ENCODE measurements at regions not wholly inside any gene's neighbourhood (a gene's known extent, or its start where the extent isn't known, plus 50 kb on each side); places are given as distances from the start of the nearest gene placed in this dataset.

DNA sequence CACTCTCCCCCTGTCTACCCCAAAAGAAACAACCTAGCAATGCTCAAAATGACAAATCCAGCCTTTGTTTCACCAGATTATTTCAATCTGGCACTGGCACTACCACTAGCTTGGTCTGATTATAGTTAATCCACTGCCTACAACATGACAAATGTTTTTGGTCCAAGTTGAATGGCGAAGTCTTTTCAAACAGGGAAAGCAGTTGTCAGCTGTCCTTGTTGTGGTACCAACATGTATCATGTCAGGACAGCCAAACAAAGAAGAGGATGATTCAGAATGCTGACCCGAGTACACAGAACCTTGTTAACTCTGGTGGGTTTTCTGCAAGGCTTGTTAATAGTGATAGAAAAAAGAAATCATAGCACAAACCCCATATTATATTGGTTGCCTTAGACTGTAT, 160.8 kb upstream of the ANK2 start:
- H3K4me2 ChIP-seq (ENCODE audit: insufficient read depth, low read length), result no peak overlapping the region
- FAIRE-seq, result no peak
- H3K9ac ChIP-seq (replicated peaks; ENCODE audit: extremely low read depth, insufficient read depth, low read length), result no peak overlapping the region
- CTCF ChIA-PET, result interaction anchor here (1.1 to 1.4 kb wide), 3 partner anchors 8 to 29 kb away, joined by 3 to 4 read pairs (median 3); no protein-coding TSS in a partner anchor
- no peak overlapping the region for H2AFZ ChIP-seq (ENCODE audit: low read depth, low read length)
- dilution Hi-C loops (cut with MboI; ENCODE audit: extremely low pct_ligation_motif_present, low sequenced_read_pairs) (no loop called here), intact Hi-C loops (cut with micrococcal nuclease) (no loop called here)
- H3K79me2 ChIP-seq (ENCODE audit: control insufficient read depth, insufficient read depth, low read length), result no peaks in the 10 kb centered on the region
- POLR2A ChIA-PET, result no interaction called here
- H3K4me3 ChIP-seq (replicated peaks in 1 of 3; ENCODE audit: insufficient read depth in 1 of 3, low read depth in 1 of 3, low read length in 3 of 3), result no peak overlapping the region
- no peaks in the 10 kb centered on the region for H3K27me3 ChIP-seq (ENCODE audit: control insufficient read depth in 2 of 2, insufficient read depth in 2 of 2, low read length in 2 of 2)
- no peak for DNase-seq (ENCODE audit: low read depth, low spot score)
- no peaks in the 10 kb centered on the region for H3K9me1 ChIP-seq (replicated peaks; ENCODE audit: control insufficient read depth, extremely low read depth, insufficient read depth, low read length)
- TF ChIP-seq MYC (IDR thresholded peaks at IDR 0.05; ENCODE audit: low read depth, low read length) (no peak), EZH2 (IDR thresholded peaks at IDR 0.05; ENCODE audit: borderline replicate concordance, low read depth, low read length, severe bottlenecking) (no peak), POLR2AphosphoS5 (IDR thresholded peaks at IDR 0.05; ENCODE audit: insufficient read depth, low read depth, low read length) (no peak), JUN (IDR thresholded peaks at IDR 0.05; ENCODE audit: borderline replicate concordance, insufficient read depth, insufficient read length, low read depth) (no peak), POLR2A (IDR thresholded peaks at IDR 0.05; ENCODE audit: low read depth, low read length) (no peak), GATA2 (IDR thresholded peaks at IDR 0.05; ENCODE audit: insufficient read depth, insufficient read length, low read depth, low read length) (no peak), FOS (IDR thresholded peaks at IDR 0.05; ENCODE audit: borderline replicate concordance, insufficient read depth, low read length) (no peak)
- TF ChIP-seq, protein P1, sequence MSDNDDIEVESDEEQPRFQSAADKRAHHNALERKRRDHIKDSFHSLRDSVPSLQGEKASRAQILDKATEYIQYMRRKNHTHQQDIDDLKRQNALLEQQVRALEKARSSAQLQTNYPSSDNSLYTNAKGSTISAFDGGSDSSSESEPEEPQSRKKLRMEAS (IDR thresholded peaks at IDR 0.05; ENCODE audit: insufficient read depth, insufficient read length), result no peak
- TF ChIP-seq, protein P2, sequence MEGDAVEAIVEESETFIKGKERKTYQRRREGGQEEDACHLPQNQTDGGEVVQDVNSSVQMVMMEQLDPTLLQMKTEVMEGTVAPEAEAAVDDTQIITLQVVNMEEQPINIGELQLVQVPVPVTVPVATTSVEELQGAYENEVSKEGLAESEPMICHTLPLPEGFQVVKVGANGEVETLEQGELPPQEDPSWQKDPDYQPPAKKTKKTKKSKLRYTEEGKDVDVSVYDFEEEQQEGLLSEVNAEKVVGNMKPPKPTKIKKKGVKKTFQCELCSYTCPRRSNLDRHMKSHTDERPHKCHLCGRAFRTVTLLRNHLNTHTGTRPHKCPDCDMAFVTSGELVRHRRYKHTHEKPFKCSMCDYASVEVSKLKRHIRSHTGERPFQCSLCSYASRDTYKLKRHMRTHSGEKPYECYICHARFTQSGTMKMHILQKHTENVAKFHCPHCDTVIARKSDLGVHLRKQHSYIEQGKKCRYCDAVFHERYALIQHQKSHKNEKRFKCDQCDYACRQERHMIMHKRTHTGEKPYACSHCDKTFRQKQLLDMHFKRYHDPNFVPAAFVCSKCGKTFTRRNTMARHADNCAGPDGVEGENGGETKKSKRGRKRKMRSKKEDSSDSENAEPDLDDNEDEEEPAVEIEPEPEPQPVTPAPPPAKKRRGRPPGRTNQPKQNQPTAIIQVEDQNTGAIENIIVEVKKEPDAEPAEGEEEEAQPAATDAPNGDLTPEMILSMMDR (IDR thresholded peaks at IDR 0.05; ENCODE audit: extremely low read depth in 1 of 2, insufficient read depth in 1 of 2, low read depth in 1 of 2, low read length in 2 of 2), result no peak
- no peaks in the 10 kb centered on the region for H3K9me3 ChIP-seq (replicated peaks; ENCODE audit: control insufficient read depth, insufficient read depth, low read length)
- H3K36me3 ChIP-seq (ENCODE audit: control insufficient read depth in 2 of 2, extremely low read depth in 1 of 2, insufficient read depth in 2 of 2, low read length in 2 of 2), result no peaks in the 10 kb centered on the region
- no TSS peak for BruUV-seq (replicated peaks)
- no peaks in the 10 kb centered on the region for H4K20me1 ChIP-seq (replicated peaks; ENCODE audit: control insufficient read depth, extremely low read depth, insufficient read depth, low read length)
- H3K4me1 ChIP-seq (ENCODE audit: control insufficient read depth, extremely low read depth, insufficient read depth, low read length), result no peaks in the 10 kb centered on the region
- H3K27ac ChIP-seq (ENCODE audit: insufficient read depth, low read depth, low read length), result no peak overlapping the region
